ENCODE measurements at regions not wholly inside any gene's neighbourhood (a gene's known extent, or its start where the extent isn't known, plus 50 kb on each side); places are given as distances from the start of the nearest gene placed in this dataset.

GRCh38 chr12:18898470-18898869 is 160.6 kb downstream of the CAPZA3 start:
- no TSS peak for BruUV-seq (replicated peaks)
- no peaks in the 10 kb centered on the region for H3K27me3 Mint-ChIP-seq (ENCODE audit: unreplicated experiment)
- CTCF ChIA-PET, result interaction anchor here (0.6 kb wide), 2 partner anchors 36 to 99 kb away, joined by 3 to 6 read pairs; no protein-coding TSS in a partner anchor
- H3K4me1 Mint-ChIP-seq (ENCODE audit: low read depth, unreplicated experiment), result no peaks in the 10 kb centered on the region
- no peak for TF ChIP-seq CTCF (IDR thresholded peaks at IDR 0.05; ENCODE audit: unreplicated experiment)
- no peak overlapping the region for H3K27ac Mint-ChIP-seq (ENCODE audit: unreplicated experiment)
- no peak overlapping the region for H3K4me3 Mint-ChIP-seq (ENCODE audit: low read depth, unreplicated experiment)
- intact Hi-C loops (cut with micrococcal nuclease; ENCODE audit: unreplicated experiment), result no loop called here
- no peak for DNase-seq
- H3K36me3 Mint-ChIP-seq (ENCODE audit: insufficient read depth, unreplicated experiment), result no peaks in the 10 kb centered on the region
- H3K9me3 Mint-ChIP-seq (ENCODE audit: low read depth, unreplicated experiment), result peaks cover 2% of the 10 kb centered on the region

- no peaks in the 10 kb centered on the region for H3K27me3 Mint-ChIP-seq (ENCODE audit: unreplicated experiment)
- no peaks in the 10 kb centered on the region for H3K4me1 Mint-ChIP-seq (ENCODE audit: low read depth, unreplicated experiment)
- H3K9me3 Mint-ChIP-seq (ENCODE audit: low read depth, unreplicated experiment), result peaks cover 2% of the 10 kb centered on the region
- no peak for DNase-seq
- intact Hi-C loops (cut with micrococcal nuclease; ENCODE audit: unreplicated experiment), result no loop called here
- H3K36me3 Mint-ChIP-seq (ENCODE audit: insufficient read depth, unreplicated experiment), result no peaks in the 10 kb centered on the region
- BruUV-seq (replicated peaks), result no TSS peak
- CTCF ChIA-PET, result interaction anchor here (0.6 kb wide), 1 partner anchor 35 kb away, joined by 6 read pairs; no protein-coding TSS in a partner anchor
- H3K27ac Mint-ChIP-seq (ENCODE audit: unreplicated experiment), result no peak overlapping the region
- TF ChIP-seq CTCF (IDR thresholded peaks at IDR 0.05; ENCODE audit: unreplicated experiment), result no peak
- no peak overlapping the region for H3K4me3 Mint-ChIP-seq (ENCODE audit: low read depth, unreplicated experiment)
These were observed 161.2 kb downstream of the CAPZA3 start for GRCh38 chr12:18899162-18899561.

GRCh38 chr12:18899678-18900317 is 161.9 kb downstream of the CAPZA3 start:
- intact Hi-C loops (cut with micrococcal nuclease; ENCODE audit: unreplicated experiment), result no loop called here
- H3K27ac Mint-ChIP-seq (ENCODE audit: unreplicated experiment), result no peak overlapping the region
- CTCF ChIA-PET, result no interaction called here
- H3K36me3 Mint-ChIP-seq (ENCODE audit: insufficient read depth, unreplicated experiment), result no peaks in the 10 kb centered on the region
- H3K4me1 Mint-ChIP-seq (ENCODE audit: low read depth, unreplicated experiment), result no peaks in the 10 kb centered on the region
- no TSS peak for BruUV-seq (replicated peaks)
- peaks cover 2% of the 10 kb centered on the region for H3K9me3 Mint-ChIP-seq (ENCODE audit: low read depth, unreplicated experiment)
- no peak overlapping the region for H3K4me3 Mint-ChIP-seq (ENCODE audit: low read depth, unreplicated experiment)
- DNase-seq, result no peak
- H3K27me3 Mint-ChIP-seq (ENCODE audit: unreplicated experiment), result no peaks in the 10 kb centered on the region
- TF ChIP-seq CTCF (IDR thresholded peaks at IDR 0.05; ENCODE audit: unreplicated experiment), result no peak

GRCh38 chr12:18905134-18905533 is 167.2 kb downstream of the CAPZA3 start:
- CTCF ChIA-PET, result interaction anchor here (0.6 kb wide), 1 partner anchor 579 kb away, joined by 4 read pairs; no protein-coding TSS in a partner anchor
- no peak for DNase-seq
- H3K9me3 Mint-ChIP-seq (ENCODE audit: low read depth, unreplicated experiment), result no peaks in the 10 kb centered on the region
- BruUV-seq (replicated peaks), result no TSS peak
- no peak overlapping the region for H3K4me3 Mint-ChIP-seq (ENCODE audit: low read depth, unreplicated experiment)
- no peaks in the 10 kb centered on the region for H3K27me3 Mint-ChIP-seq (ENCODE audit: unreplicated experiment)
- H3K36me3 Mint-ChIP-seq (ENCODE audit: insufficient read depth, unreplicated experiment), result no peaks in the 10 kb centered on the region
- TF ChIP-seq CTCF (IDR thresholded peaks at IDR 0.05; ENCODE audit: unreplicated experiment), result no peak
- no peak overlapping the region for H3K27ac Mint-ChIP-seq (ENCODE audit: unreplicated experiment)
- H3K4me1 Mint-ChIP-seq (ENCODE audit: low read depth, unreplicated experiment), result no peaks in the 10 kb centered on the region
- intact Hi-C loops (cut with micrococcal nuclease; ENCODE audit: unreplicated experiment), result no loop called here
